SK-N-SH treated with all-trans-retinoic acid at 6 μM for 48 hours (cell line): ENCODE measurements at regions not wholly inside any gene's neighbourhood (a gene's known extent, or its start where the extent isn't known, plus 50 kb on each side); places are given as distances from the start of the nearest gene placed in this dataset.

Source experiments
- ATAC-seq: fragments of 200-7000 bp; cut with Tn5 transposase; 3 replicates; pipeline ENCODE4 v1.9.1; 2020; ENCODE audit warnings: mild to moderate bottlenecking, moderate library complexity
- ARNTL ChIP-seq: fragments of 450-650 bp; formaldehyde crosslinking; IDR thresholded peaks from 2 replicates; pipeline ENCODE4 v1.5.0; 2020; ENCODE audit warnings: low read depth, mild to moderate bottlenecking, moderate library complexity, borderline replicate concordance
- BACH2 ChIP-seq: fragments of 250-450 bp; sonication (Bioruptor Pico); IDR thresholded peaks from 2 replicates; pipeline ENCODE4 v1.9.0; 2021; ENCODE audit warnings: mild to moderate bottlenecking, borderline replicate concordance
- ESRRG ChIP-seq: fragments of 250-450 bp; sonication (Bioruptor Pico); IDR thresholded peaks from 2 replicates; pipeline ENCODE4 v1.6.1; 2021; ENCODE audit warnings: mild to moderate bottlenecking
- GLIS3 ChIP-seq: fragments of 250-450 bp; sonication (Bioruptor Pico); IDR thresholded peaks from 2 replicates; pipeline ENCODE4 v1.5.0; 2020; ENCODE audit warnings: mild to moderate bottlenecking, moderate library complexity
- ISL1 ChIP-seq: fragments of 250-450 bp; sonication (Bioruptor Pico); IDR thresholded peaks from 2 replicates; pipeline ENCODE4 v2.1.2; 2022; ENCODE audit warnings: mild to moderate bottlenecking, moderate library complexity
- OSR1 ChIP-seq: fragments of 250-450 bp; sonication (Bioruptor Pico); IDR thresholded peaks from 2 replicates; pipeline ENCODE4 v1.8.0; 2022; ENCODE audit warnings: moderate library complexity, mild to moderate bottlenecking, inconsistent platforms
- PPARA ChIP-seq: fragments of 250-450 bp; sonication (Bioruptor Pico); IDR thresholded peaks from 2 replicates; pipeline ENCODE4 v1.5.0; 2020; ENCODE audit warnings: mild to moderate bottlenecking, borderline replicate concordance
- RARB ChIP-seq: fragments of 250-450 bp; sonication (Bioruptor Pico); IDR thresholded peaks from 2 replicates; pipeline ENCODE4 v1.8.0; 2021; ENCODE audit warnings: mild to moderate bottlenecking, moderate library complexity
- SNAI2 ChIP-seq: fragments of 250-450 bp; sonication (Bioruptor Pico); IDR thresholded peaks from 2 replicates; pipeline ENCODE4 v1.5.0; 2020; ENCODE audit warnings: mild to moderate bottlenecking, moderate library complexity
- TCF4 ChIP-seq: fragments of 250-450 bp; sonication (Bioruptor Pico); IDR thresholded peaks from 2 replicates; pipeline ENCODE4 v1.8.0; 2021; ENCODE audit warnings: mild to moderate bottlenecking, moderate library complexity, borderline replicate concordance
- TOX ChIP-seq: fragments of 250-450 bp; sonication (Bioruptor Pico); IDR thresholded peaks from 2 replicates; pipeline ENCODE4 v1.8.0; 2021; ENCODE audit warnings: mild to moderate bottlenecking, moderate library complexity, borderline replicate concordance
- ZC3H10 ChIP-seq: fragments of 250-450 bp; sonication (Bioruptor Pico); IDR thresholded peaks from 2 replicates; pipeline ENCODE4 v1.5.1; 2021; ENCODE audit warnings: mild to moderate bottlenecking, moderate library complexity
- ZFP3 ChIP-seq: fragments of 250-450 bp; sonication (Bioruptor Pico); IDR thresholded peaks from 2 replicates; pipeline ENCODE4 v1.5.0; 2020; ENCODE audit warnings: mild to moderate bottlenecking, moderate library complexity
- ZFP30 ChIP-seq: fragments of 450-650 bp; formaldehyde crosslinking; IDR thresholded peaks from 2 replicates; pipeline ENCODE4 v1.5.0; 2022; ENCODE audit warnings: mild to moderate bottlenecking, moderate library complexity
- ZNF565 ChIP-seq: fragments of 450-650 bp; formaldehyde crosslinking; conservative IDR thresholded peaks from 2 replicates; pipeline ENCODE4 v1.5.0; 2020; ENCODE audit warnings: low read depth, mild to moderate bottlenecking, moderate library complexity
- ZNF70 ChIP-seq: fragments of 450-650 bp; formaldehyde crosslinking; IDR thresholded peaks from 2 replicates; pipeline ENCODE4 v1.5.0; 2020; ENCODE audit warnings: mild to moderate bottlenecking, moderate library complexity
- ZNF8 ChIP-seq: fragments of 450-650 bp; formaldehyde crosslinking; IDR thresholded peaks from 2 replicates; pipeline ENCODE4 v1.5.0; 2020; ENCODE audit warnings: mild to moderate bottlenecking, moderate library complexity
- TF ChIP-seq, protein P1 (sequence below): fragments of 250-450 bp; sonication (Bioruptor Pico); IDR thresholded peaks from 2 replicates; pipeline ENCODE4 v1.8.0; 2021; ENCODE audit warnings: low read depth, mild to moderate bottlenecking, moderate library complexity, borderline replicate concordance
- TF ChIP-seq, protein P2 (sequence below): fragments of 250-450 bp; sonication (Bioruptor Pico); IDR thresholded peaks from 2 replicates; pipeline ENCODE4 v1.8.0; 2020; ENCODE audit warnings: mild to moderate bottlenecking, moderate library complexity, borderline replicate concordance
- TF ChIP-seq, protein P3 (sequence below): fragments of 250-450 bp; sonication (Bioruptor Pico); IDR thresholded peaks from 2 replicates; pipeline ENCODE4 v1.5.0; 2020; ENCODE audit warnings: mild to moderate bottlenecking, moderate library complexity
- TF ChIP-seq, protein P4 (sequence below): fragments of 250-450 bp; sonication (Bioruptor Pico); IDR thresholded peaks from 2 replicates; pipeline ENCODE4 v1.5.1; 2020; ENCODE audit warnings: low read depth, mild to moderate bottlenecking, moderate library complexity

DNA sequence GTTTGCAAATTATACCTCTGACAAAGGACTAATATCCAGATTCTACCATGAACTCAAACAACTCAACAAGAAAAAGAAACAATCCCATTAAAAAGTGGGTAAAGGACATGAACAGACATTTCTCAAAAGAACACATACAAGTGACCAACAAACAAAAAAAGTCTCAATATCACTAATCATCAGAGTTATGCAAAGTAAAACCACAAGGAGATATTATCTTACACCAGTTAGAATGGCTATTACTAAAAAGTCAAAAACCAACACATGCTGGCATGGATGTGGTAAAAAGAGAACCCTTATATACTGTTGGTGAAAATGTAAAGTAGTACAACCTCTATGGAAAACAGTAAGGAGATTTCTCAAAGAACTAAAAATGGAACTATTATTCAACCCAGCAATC lies 234.4 kb downstream of the NKX6-1 start:
- no peak for ATAC-seq
- TF ChIP-seq PPARA (CRISPR knock-in tag) (no peak), GLIS3 (CRISPR knock-in tag) (no peak), ZNF70 (CRISPR knock-in tag) (no peak), ZNF8 (CRISPR knock-in tag) (no peak), BACH2 (CRISPR knock-in tag) (no peak), SNAI2 (CRISPR knock-in tag) (no peak), ARNTL (CRISPR knock-in tag) (no peak), ZC3H10 (CRISPR knock-in tag) (no peak)
- TF ChIP-seq, protein P1, sequence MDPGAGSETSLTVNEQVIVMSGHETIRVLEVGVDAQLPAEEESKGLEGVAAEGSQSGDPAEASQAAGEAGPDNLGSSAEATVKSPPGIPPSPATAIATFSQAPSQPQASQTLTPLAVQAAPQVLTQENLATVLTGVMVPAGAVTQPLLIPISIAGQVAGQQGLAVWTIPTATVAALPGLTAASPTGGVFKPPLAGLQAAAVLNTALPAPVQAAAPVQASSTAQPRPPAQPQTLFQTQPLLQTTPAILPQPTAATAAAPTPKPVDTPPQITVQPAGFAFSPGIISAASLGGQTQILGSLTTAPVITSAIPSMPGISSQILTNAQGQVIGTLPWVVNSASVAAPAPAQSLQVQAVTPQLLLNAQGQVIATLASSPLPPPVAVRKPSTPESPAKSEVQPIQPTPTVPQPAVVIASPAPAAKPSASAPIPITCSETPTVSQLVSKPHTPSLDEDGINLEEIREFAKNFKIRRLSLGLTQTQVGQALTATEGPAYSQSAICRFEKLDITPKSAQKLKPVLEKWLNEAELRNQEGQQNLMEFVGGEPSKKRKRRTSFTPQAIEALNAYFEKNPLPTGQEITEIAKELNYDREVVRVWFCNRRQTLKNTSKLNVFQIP (CRISPR knock-in tag), result no peak
- TF ChIP-seq, protein P2, sequence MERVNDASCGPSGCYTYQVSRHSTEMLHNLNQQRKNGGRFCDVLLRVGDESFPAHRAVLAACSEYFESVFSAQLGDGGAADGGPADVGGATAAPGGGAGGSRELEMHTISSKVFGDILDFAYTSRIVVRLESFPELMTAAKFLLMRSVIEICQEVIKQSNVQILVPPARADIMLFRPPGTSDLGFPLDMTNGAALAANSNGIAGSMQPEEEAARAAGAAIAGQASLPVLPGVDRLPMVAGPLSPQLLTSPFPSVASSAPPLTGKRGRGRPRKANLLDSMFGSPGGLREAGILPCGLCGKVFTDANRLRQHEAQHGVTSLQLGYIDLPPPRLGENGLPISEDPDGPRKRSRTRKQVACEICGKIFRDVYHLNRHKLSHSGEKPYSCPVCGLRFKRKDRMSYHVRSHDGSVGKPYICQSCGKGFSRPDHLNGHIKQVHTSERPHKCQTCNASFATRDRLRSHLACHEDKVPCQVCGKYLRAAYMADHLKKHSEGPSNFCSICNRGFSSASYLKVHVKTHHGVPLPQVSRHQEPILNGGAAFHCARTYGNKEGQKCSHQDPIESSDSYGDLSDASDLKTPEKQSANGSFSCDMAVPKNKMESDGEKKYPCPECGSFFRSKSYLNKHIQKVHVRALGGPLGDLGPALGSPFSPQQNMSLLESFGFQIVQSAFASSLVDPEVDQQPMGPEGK (CRISPR knock-in tag), result no peak
- TF ChIP-seq, protein P3, sequence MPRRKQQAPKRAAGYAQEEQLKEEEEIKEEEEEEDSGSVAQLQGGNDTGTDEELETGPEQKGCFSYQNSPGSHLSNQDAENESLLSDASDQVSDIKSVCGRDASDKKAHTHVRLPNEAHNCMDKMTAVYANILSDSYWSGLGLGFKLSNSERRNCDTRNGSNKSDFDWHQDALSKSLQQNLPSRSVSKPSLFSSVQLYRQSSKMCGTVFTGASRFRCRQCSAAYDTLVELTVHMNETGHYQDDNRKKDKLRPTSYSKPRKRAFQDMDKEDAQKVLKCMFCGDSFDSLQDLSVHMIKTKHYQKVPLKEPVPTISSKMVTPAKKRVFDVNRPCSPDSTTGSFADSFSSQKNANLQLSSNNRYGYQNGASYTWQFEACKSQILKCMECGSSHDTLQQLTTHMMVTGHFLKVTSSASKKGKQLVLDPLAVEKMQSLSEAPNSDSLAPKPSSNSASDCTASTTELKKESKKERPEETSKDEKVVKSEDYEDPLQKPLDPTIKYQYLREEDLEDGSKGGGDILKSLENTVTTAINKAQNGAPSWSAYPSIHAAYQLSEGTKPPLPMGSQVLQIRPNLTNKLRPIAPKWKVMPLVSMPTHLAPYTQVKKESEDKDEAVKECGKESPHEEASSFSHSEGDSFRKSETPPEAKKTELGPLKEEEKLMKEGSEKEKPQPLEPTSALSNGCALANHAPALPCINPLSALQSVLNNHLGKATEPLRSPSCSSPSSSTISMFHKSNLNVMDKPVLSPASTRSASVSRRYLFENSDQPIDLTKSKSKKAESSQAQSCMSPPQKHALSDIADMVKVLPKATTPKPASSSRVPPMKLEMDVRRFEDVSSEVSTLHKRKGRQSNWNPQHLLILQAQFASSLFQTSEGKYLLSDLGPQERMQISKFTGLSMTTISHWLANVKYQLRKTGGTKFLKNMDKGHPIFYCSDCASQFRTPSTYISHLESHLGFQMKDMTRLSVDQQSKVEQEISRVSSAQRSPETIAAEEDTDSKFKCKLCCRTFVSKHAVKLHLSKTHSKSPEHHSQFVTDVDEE (CRISPR knock-in tag), result no peak
- TF ChIP-seq, protein P4, sequence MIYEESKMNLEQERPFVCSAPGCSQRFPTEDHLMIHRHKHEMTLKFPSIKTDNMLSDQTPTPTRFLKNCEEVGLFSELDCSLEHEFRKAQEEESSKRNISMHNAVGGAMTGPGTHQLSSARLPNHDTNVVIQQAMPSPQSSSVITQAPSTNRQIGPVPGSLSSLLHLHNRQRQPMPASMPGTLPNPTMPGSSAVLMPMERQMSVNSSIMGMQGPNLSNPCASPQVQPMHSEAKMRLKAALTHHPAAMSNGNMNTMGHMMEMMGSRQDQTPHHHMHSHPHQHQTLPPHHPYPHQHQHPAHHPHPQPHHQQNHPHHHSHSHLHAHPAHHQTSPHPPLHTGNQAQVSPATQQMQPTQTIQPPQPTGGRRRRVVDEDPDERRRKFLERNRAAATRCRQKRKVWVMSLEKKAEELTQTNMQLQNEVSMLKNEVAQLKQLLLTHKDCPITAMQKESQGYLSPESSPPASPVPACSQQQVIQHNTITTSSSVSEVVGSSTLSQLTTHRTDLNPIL (CRISPR knock-in tag), result no peak
- TF ChIP-seq, all 23 proteins: peak for 0

DNA sequence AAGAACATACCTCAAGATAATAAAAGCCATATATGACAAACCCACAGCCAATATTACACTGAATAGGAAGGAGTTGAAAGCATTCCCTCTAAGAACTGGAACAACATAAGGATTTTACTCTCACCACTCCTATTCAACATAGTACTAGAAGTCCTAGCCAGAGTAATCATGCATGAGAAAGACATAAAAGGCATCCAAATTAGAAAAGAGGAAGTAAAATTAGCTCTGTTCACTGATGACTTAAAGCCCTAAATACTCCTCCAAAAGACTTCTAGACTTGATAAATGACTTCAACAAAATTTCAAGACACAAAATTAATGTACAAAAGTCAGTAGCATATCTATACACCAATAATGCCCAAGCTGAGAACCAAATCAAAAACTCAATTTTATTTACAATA lies 235.7 kb downstream of the NKX6-1 start:
- TF ChIP-seq BACH2 (CRISPR knock-in tag) (no peak), ESRRG (CRISPR knock-in tag) (no peak), ZNF565 (CRISPR knock-in tag) (no peak), ZFP30 (CRISPR knock-in tag) (no peak), TOX (no peak), OSR1 (CRISPR knock-in tag) (no peak), RARB (CRISPR knock-in tag) (no peak), TCF4 (CRISPR knock-in tag) (no peak), ZFP3 (CRISPR knock-in tag) (no peak), ZC3H10 (CRISPR knock-in tag) (no peak), GLIS3 (CRISPR knock-in tag) (no peak), ZNF8 (CRISPR knock-in tag) (no peak), PPARA (CRISPR knock-in tag) (no peak), ISL1 (CRISPR knock-in tag) (no peak), ARNTL (CRISPR knock-in tag) (no peak)
- TF ChIP-seq, protein P3 (CRISPR knock-in tag), result no peak
- TF ChIP-seq, protein P1 (CRISPR knock-in tag), result no peak
- TF ChIP-seq, protein P2 (CRISPR knock-in tag), result no peak
- no peak for ATAC-seq
